NCI-H446 treated with DMSO at 0.1 percent for 48 hours (cell line): ENCODE measurements at regions not wholly inside any gene's neighbourhood (a gene's known extent, or its start where the extent isn't known, plus 50 kb on each side); places are given as distances from the start of the nearest gene placed in this dataset.
A peak's percentile ranks its signal among the peaks of the same experiment; 100 is the strongest.
"Not testable (repeated sequence)": the region's sequence is repeated elsewhere in the genome, so short reads cannot be mapped to it uniquely, and the experiment has no call there.

Experiments used
- DNase-seq: peaks from one replicate; lab custom pipeline; 2025; lab: John Stamatoyannopoulos, UW

- DNase-seq: no peak
Measured at GRCh38 chr2:122545821-122546220, 790.4 kb downstream of the TSN start.

GRCh38 chr2:122562775-122563174 lies 807.3 kb downstream of the TSN start:
- no peak for DNase-seq

GRCh38 chr2:122563781-122564180 lies 808.3 kb downstream of the TSN start:
- no peak for DNase-seq

- DNase-seq: no peak
Measured at GRCh38 chr2:122564843-122565242, 809.4 kb downstream of the TSN start.

- DNase-seq: no peak
Measured at GRCh38 chr2:122565364-122565763, 809.9 kb downstream of the TSN start.

- peak; percentile 23 for DNase-seq
Measured at GRCh38 chr2:122570641-122571040, 815.2 kb downstream of the TSN start.

GRCh38 chr2:122571471-122571870 lies 816.0 kb downstream of the TSN start:
- DNase-seq: not testable (repeated sequence)

GRCh38 chr2:122575076-122575475 lies 819.6 kb downstream of the TSN start:
- no peak for DNase-seq

- DNase-seq: no peak
Measured at GRCh38 chr2:122583159-122583917, 827.9 kb downstream of the TSN start.

GRCh38 chr2:122590524-122590923 lies 835.1 kb downstream of the TSN start:
- no peak for DNase-seq

GRCh38 chr2:122595065-122595464 lies 839.6 kb downstream of the TSN start:
- no peak for DNase-seq

GRCh38 chr2:122596598-122596997 lies 841.1 kb downstream of the TSN start:
- no peak for DNase-seq

GRCh38 chr2:122598784-122599183 lies 843.3 kb downstream of the TSN start:
- no peak for DNase-seq

GRCh38 chr2:122610948-122611609 lies 855.6 kb downstream of the TSN start:
- DNase-seq: no peak

GRCh38 chr2:122622934-122623333 lies 867.5 kb downstream of the TSN start:
- DNase-seq: no peak

GRCh38 chr2:122627388-122627787 lies 871.9 kb downstream of the TSN start:
- DNase-seq: no peak

GRCh38 chr2:122634256-122634655 lies 878.8 kb downstream of the TSN start:
- DNase-seq: peak; percentile 58

GRCh38 chr2:122634920-122635319 lies 879.5 kb downstream of the TSN start:
- no peak for DNase-seq

GRCh38 chr2:122635686-122636085 lies 880.2 kb downstream of the TSN start:
- no peak for DNase-seq

GRCh38 chr2:122636097-122636496 lies 880.6 kb downstream of the TSN start:
- no peak for DNase-seq

- DNase-seq: no peak
Measured at GRCh38 chr2:122639176-122639575, 883.7 kb downstream of the TSN start.

GRCh38 chr2:122639711-122640110 lies 884.3 kb downstream of the TSN start:
- DNase-seq: no peak

- peak; percentile 84 for DNase-seq
Measured at GRCh38 chr2:122643725-122644329, 888.4 kb downstream of the TSN start.
